ENCODE measurements at regions not wholly inside any gene's neighbourhood (a gene's known extent, or its start where the extent isn't known, plus 50 kb on each side); places are given as distances from the start of the nearest gene placed in this dataset.

- DNase-seq (ENCODE audit: low spot score), result no peak
Measured at GRCh38 chr16:85545227-85545818, 67.8 kb upstream of the GSE1 start.

- no peak for DNase-seq (ENCODE audit: low spot score)
Measured at GRCh38 chr16:85546585-85547447, 66.3 kb upstream of the GSE1 start.

GRCh38 chr16:85548375-85548774 lies 64.7 kb upstream of the GSE1 start:
- DNase-seq (ENCODE audit: low spot score), result no peak

- no peak for DNase-seq (ENCODE audit: low spot score)
Measured at GRCh38 chr16:85549766-85550421, 63.2 kb upstream of the GSE1 start.

GRCh38 chr16:85550422-85550864 lies 62.7 kb upstream of the GSE1 start:
- DNase-seq (ENCODE audit: low spot score), result no peak

GRCh38 chr16:85550953-85551924 lies 61.9 kb upstream of the GSE1 start:
- DNase-seq (ENCODE audit: low spot score), result no peak

- DNase-seq (ENCODE audit: low spot score), result no peak
Measured at GRCh38 chr16:85552980-85553435, 60.1 kb upstream of the GSE1 start.

GRCh38 chr16:85553436-85554113 lies 59.5 kb upstream of the GSE1 start:
- peak; percentile 66 for DNase-seq (ENCODE audit: low spot score)

- peak; percentile 84 for DNase-seq (ENCODE audit: low spot score)
Measured at GRCh38 chr16:85554114-85554888, 58.8 kb upstream of the GSE1 start.

- peak; percentile 67 for DNase-seq (ENCODE audit: low spot score)
Measured at GRCh38 chr16:85554889-85555718, 58.0 kb upstream of the GSE1 start.

- peak; percentile 37 for DNase-seq (ENCODE audit: low spot score)
Measured at GRCh38 chr16:85555719-85556455, 57.2 kb upstream of the GSE1 start.

GRCh38 chr16:85556456-85557082 lies 56.6 kb upstream of the GSE1 start:
- DNase-seq (ENCODE audit: low spot score), result peak; percentile 65

GRCh38 chr16:85557083-85557970 lies 55.8 kb upstream of the GSE1 start:
- peak; percentile 55 for DNase-seq (ENCODE audit: low spot score)

GRCh38 chr16:85557971-85558657 lies 55.0 kb upstream of the GSE1 start:
- DNase-seq (ENCODE audit: low spot score), result peak; percentile 77

GRCh38 chr16:85560932-85561247 lies 52.2 kb upstream of the GSE1 start:
- no peak for DNase-seq (ENCODE audit: low spot score)

GRCh38 chr16:85561248-85562092 lies 51.7 kb upstream of the GSE1 start:
- DNase-seq (ENCODE audit: low spot score), result no peak

Data from kidney tubule cell (primary cell).